HEK293T (cell line): ENCODE measurements at regions not wholly inside any gene's neighbourhood (a gene's known extent, or its start where the extent isn't known, plus 50 kb on each side); places are given as distances from the start of the nearest gene placed in this dataset.

Experiments used
- BHLHE40 ChIP-seq: fragments of 450-650 bp; IDR thresholded peaks from 2 replicates; pipeline ENCODE4 v1.6.1; 2016; ENCODE audit warnings: mild to moderate bottlenecking, moderate library complexity, borderline replicate concordance
- ELF4 ChIP-seq: fragments of 450-650 bp; IDR thresholded peaks from 2 replicates; pipeline ENCODE4 v1.6.1; 2017; ENCODE audit warnings: antibody characterized with exemption
- FOXM1 ChIP-seq: fragments of 450-650 bp; IDR thresholded peaks from 2 replicates; pipeline ENCODE4 v1.6.1; 2017; ENCODE audit warnings: mild to moderate bottlenecking, borderline replicate concordance
- HDGF ChIP-seq: fragments of 450-650 bp; IDR thresholded peaks from 2 replicates; pipeline ENCODE4 v1.6.1; 2017; ENCODE audit warnings: antibody characterized with exemption, borderline replicate concordance
- L3MBTL2 ChIP-seq: fragments of 450-650 bp; conservative IDR thresholded peaks from 2 replicates; pipeline ENCODE4 v1.6.1; 2016; ENCODE audit warnings: mild to moderate bottlenecking
- LEF1 ChIP-seq: fragments of 450-650 bp; IDR thresholded peaks from 2 replicates; pipeline ENCODE4 v1.6.1; 2017; ENCODE audit warnings: mild to moderate bottlenecking, borderline replicate concordance
- SP1 ChIP-seq: fragments of 450-650 bp; IDR thresholded peaks from 2 replicates; pipeline ENCODE4 v1.6.1; 2017
- SUZ12 ChIP-seq: fragments of 450-650 bp; IDR thresholded peaks from 2 replicates; pipeline ENCODE4 v1.6.1; 2016; ENCODE audit warnings: mild to moderate bottlenecking
- TARDBP ChIP-seq: fragments of 450-650 bp; IDR thresholded peaks from 2 replicates; pipeline ENCODE4 v1.6.1; 2016
- ZNF384 ChIP-seq: fragments of 450-650 bp; IDR thresholded peaks from 2 replicates; pipeline ENCODE4 v1.6.1; 2016
- TF ChIP-seq, protein P1 (sequence below): fragments of 450-650 bp; IDR thresholded peaks from 2 replicates; pipeline ENCODE4 v1.6.1; 2016

DNA sequence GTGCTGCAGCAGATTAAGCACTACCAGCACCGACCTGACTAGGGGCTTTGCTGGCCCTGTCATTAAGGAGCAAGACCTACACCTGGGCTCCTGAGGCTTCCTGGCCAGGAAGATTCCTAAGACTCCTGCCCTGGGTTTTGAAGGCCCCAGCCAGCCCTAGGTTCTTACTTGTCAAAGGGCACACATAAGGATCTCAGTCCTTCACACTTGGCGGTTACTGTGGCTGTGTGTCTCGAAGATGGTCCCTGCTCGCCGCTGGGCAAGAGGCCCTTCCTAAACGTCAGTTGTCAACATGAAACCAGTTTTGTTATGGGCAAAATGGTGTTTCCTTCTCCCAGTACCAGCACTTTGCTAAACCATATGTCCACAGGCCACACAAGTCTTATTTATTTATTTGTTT, 470.6 kb downstream of the TOX3 start:
- TF ChIP-seq SP1 (no peak), ELF4 (no peak), HDGF (no peak), TARDBP (no peak), SUZ12 (no peak), ZNF384 (no peak), BHLHE40 (no peak), LEF1 (no peak), FOXM1 (no peak), L3MBTL2 (no peak)
- TF ChIP-seq, protein P1, sequence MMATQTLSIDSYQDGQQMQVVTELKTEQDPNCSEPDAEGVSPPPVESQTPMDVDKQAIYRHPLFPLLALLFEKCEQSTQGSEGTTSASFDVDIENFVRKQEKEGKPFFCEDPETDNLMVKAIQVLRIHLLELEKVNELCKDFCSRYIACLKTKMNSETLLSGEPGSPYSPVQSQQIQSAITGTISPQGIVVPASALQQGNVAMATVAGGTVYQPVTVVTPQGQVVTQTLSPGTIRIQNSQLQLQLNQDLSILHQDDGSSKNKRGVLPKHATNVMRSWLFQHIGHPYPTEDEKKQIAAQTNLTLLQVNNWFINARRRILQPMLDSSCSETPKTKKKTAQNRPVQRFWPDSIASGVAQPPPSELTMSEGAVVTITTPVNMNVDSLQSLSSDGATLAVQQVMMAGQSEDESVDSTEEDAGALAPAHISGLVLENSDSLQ: no peak
